Heart left ventricle (tissue), 16 donors: ENCODE measurements at regions not wholly inside any gene's neighbourhood (a gene's known extent, or its start where the extent isn't known, plus 50 kb on each side); places are given as distances from the start of the nearest gene placed in this dataset.

Experiments
- ATAC-seq, 4 donors: fragments of 200-7000 bp; cut with Tn5 transposase; one replicate each; pipeline ENCODE4 v1.9.1; 2020 to 2022; ENCODE audit warnings: moderate library complexity in 4 of 4, mild to moderate bottlenecking in 3 of 4, moderate number of reproducible peaks in 1 of 4
- DNase-seq, 5 donors: peaks; one replicate each; pipeline ENCODE4 v3.0.0-alpha.2; 2020
- H3K27ac ChIP-seq, 12 donors: fragments of 200-600 bp; sonication (generic) in 4 of 12; one replicate each; pipeline versions ENCODE4 v1.5.0 to v1.8.0; 2016 to 2022; ENCODE audit warnings: mild to moderate bottlenecking in 2 of 12
- H3K27me3 ChIP-seq, 9 donors: fragments of 200-600 bp; sonication (generic) in 2 of 9; one replicate each; pipeline versions ENCODE4 v1.5.1 to v1.8.0; 2016 to 2022; ENCODE audit warnings: mild to moderate bottlenecking in 3 of 9
- H3K36me3 ChIP-seq, 9 donors: fragments of 200-600 bp; sonication (generic) in 2 of 9; one replicate each; pipeline versions ENCODE4 v1.5.0 to v1.8.0; 2018 to 2022; ENCODE audit warnings: mild to moderate bottlenecking in 2 of 9
- H3K4me1 ChIP-seq, 12 donors: fragments of 200-600 bp; sonication (generic) in 4 of 12; one replicate each; pipeline versions ENCODE4 v1.5.0 to v1.8.0; 2016 to 2022; ENCODE audit warnings: mild to moderate bottlenecking in 3 of 12
- H3K4me3 ChIP-seq, 12 donors: fragments of 200-600 bp; sonication (generic) in 4 of 12; one replicate each; pipeline versions ENCODE4 v1.5.0 to v1.8.0; 2017 to 2022; ENCODE audit warnings: mild to moderate bottlenecking in 9 of 12, moderate library complexity in 4 of 12
- H3K9me3 ChIP-seq, 12 donors: fragments of 200-600 bp; sonication (generic) in 4 of 12; one replicate each; pipeline versions ENCODE4 v1.5.0 to v1.8.0; 2016 to 2022; ENCODE audit warnings: mild to moderate bottlenecking in 1 of 12
- POLR2A ChIP-seq, 2 donors: fragments of 450-650 bp; IDR thresholded peaks; one replicate each; pipeline ENCODE4 v1.6.1; 2017; ENCODE audit warnings: antibody characterized with exemption in 2 of 2, mild to moderate bottlenecking in 2 of 2, moderate library complexity in 2 of 2
- WGBS, 4 donors: extraction: QIAGEN DNeasy Blood & Tissue Kit in 2 of 4; methylation state at CpG; one replicate each; pipeline versions ENCODE4 v1.1.5 to v1.1.7; 2013 to 2018; 5-methylcytosine and 5-hydroxymethylcytosine counted together
- intact Hi-C, 10 donors: fragments of 100-400 bp; cut with DNase I; formaldehyde crosslinking; loops; one replicate each; pipeline versions ENCODE4 v1.11.1 to v1.14.2; 2022
- TF ChIP-seq, protein P1 (sequence below), 12 donors: fragments of 200-600 bp; sonication (generic) in 4 of 12; IDR thresholded peaks; one replicate each; pipeline versions ENCODE4 v1.5.0 to v1.8.0; 2018 to 2022; ENCODE audit warnings: antibody characterized with exemption in 12 of 12, mild to moderate bottlenecking in 5 of 12
- donor health status: ischemic (EF 13 %, LVEDD 7.1; RV severe dilation, severe dysfunction).
- donor health status: healthy with polysubstance abuse.
- donor health status: DM: no; HTN: yes; CAD: no.
- donor health status: DM: no; HTN: no; CAD: no.
- donor health status: ischemic (EF 25% LVEDD 6.9; RV normal size, moderate dysfunction).
- donor health status: ischemic (EF 25% LVEDD 5.7; RV mildly dilated, moderate dysfunction).
- donor health status: healthy.
- donor health status: DM: yes; HTN: yes; CAD: no.
- donor health status: ischemic (EF 35%, LVEDD 5.7; RV mildly dilated, moderate dysfunction).
- donor health status: nonischemic (EF 11% LVEDD 7.7; RV severe dilation, severe dysfunction).
- donor health status: DM: yes; HTN: yes; CAD: no.
- donor health status: PGD.
- donor health status: ischemic (EF 29% LVEDD 5.4; RV normal size, mild dysfunction).
- donor health status: nonischemic (EF 23%, LVEDD 6.1; RV moderate dilation, normal function).

DNA sequence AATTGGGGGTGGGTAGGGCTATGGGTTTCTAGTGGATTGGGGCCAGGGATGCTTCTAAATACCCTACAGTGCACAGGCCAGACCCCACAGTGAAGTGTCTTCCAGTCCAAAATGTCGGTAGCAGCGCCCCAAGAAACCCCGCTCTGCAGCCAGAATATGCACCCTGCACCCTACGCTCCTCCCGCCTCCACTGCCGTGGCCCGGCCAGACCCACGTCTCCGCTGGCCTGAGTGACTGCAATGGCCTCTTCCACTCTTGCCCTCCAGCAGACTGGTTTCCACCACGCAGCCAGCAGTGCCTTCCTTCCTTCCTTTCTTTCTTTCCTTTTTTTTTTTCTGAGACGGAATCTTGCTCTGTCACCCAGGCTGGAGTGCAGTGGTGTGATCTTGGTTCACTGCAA, 91.4 kb upstream of the TAF1B start:
- ATAC-seq (no peak), DNase-seq (no peak)
- Histone ChIP-seq H3K4me3 (no peak overlapping the region), H3K36me3 (no peaks in the 10 kb centered on the region), H3K27ac (no peak overlapping the region), H3K4me1 (peaks cover 0 to 35% (median 14%) of the 10 kb centered on the region in 12 donors), H3K9me3 (no peaks in the 10 kb centered on the region), H3K27me3 (no peaks in the 10 kb centered on the region)
- no peak for TF ChIP-seq POLR2A (IDR thresholded peaks at IDR 0.05)
- TF ChIP-seq, protein P1, sequence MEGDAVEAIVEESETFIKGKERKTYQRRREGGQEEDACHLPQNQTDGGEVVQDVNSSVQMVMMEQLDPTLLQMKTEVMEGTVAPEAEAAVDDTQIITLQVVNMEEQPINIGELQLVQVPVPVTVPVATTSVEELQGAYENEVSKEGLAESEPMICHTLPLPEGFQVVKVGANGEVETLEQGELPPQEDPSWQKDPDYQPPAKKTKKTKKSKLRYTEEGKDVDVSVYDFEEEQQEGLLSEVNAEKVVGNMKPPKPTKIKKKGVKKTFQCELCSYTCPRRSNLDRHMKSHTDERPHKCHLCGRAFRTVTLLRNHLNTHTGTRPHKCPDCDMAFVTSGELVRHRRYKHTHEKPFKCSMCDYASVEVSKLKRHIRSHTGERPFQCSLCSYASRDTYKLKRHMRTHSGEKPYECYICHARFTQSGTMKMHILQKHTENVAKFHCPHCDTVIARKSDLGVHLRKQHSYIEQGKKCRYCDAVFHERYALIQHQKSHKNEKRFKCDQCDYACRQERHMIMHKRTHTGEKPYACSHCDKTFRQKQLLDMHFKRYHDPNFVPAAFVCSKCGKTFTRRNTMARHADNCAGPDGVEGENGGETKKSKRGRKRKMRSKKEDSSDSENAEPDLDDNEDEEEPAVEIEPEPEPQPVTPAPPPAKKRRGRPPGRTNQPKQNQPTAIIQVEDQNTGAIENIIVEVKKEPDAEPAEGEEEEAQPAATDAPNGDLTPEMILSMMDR (IDR thresholded peaks at IDR 0.05): no peak
- intact Hi-C loops: no loop called here
- 92 to 97% (median 95%) methylated on average over 11 of the region's 11 CpGs for WGBS, 4 donors

DNA sequence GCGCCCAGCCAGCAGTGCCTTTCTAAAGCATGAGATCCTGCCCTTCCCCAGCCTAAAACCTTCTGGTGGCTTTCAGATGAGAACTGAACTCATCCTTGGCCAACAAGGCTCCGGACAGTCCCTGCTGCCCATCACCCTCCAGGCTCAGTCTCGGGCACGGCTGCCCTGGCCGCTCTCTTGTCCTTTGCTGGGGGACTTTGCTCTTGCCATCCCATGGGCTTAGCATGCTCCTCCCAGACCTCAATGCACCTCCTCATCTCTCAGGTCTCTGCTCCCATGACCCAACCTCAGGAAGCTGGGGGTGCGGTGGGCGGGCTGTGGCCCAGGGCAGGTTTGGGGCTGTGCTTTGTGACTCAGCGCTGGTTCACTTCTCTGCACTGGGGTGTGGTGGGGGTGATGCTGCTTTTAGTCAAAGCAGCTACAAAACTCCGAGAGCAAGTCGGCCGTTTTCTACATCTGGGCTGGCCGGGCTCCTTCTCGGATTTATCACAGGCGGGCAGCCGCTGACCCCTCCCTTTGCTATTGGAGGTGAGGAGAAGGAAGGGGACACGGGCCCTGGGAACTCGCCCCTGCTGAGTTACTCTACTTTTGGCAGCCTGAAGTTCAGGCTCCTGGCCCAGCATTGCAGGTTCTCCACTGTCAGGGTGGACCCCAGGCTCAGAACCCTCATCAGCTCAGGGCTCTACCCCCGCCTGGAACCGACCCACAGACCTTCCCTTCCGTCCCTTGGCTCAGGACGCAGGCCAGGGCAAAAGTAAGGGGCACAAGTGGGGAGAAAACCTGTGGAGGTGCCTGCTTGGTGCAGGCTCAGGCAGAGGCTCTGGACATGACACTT, 90.6 kb upstream of the TAF1B start:
- Histone ChIP-seq H3K4me3 (peak overlapping the region in 2 of 12 donors; percentile 4 to 25), H3K9me3 (no peaks in the 10 kb centered on the region), H3K4me1 (peaks cover 0 to 43% (median 22%) of the 10 kb centered on the region in 12 donors), H3K27me3 (no peaks in the 10 kb centered on the region), H3K36me3 (no peaks in the 10 kb centered on the region), H3K27ac (peak overlapping the region in 1 of 12 donors; percentile 76)
- intact Hi-C loops: no loop called here
- TF ChIP-seq, protein P1 (IDR thresholded peaks at IDR 0.05): no peak
- no peak for TF ChIP-seq POLR2A (IDR thresholded peaks at IDR 0.05)
- DNase-seq: no peak
- no peak for ATAC-seq
- 81 to 85% (median 83%) methylated on average over 18 to 21 of the region's 21 CpGs for WGBS, 4 donors

DNA sequence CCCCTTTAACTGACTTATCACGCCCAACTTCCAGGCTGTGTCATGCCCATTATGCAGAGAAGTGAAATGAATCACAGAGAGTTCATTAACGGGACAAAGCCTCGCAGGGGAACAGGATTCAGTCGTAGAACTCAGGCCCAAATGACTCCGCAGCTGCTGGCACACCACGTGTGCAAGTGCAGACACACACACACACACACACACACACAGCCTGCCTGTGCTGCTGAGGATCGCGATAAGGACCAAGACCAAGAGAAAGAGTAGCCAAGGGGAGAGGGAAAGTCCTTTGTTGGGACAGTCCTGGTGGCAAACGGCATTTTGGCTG, 90.0 kb upstream of the TAF1B start:
- no peaks in the 10 kb centered on the region for H3K36me3 ChIP-seq
- peaks cover 0 to 49% (median 28%) of the 10 kb centered on the region in 12 donors for H3K4me1 ChIP-seq
- ATAC-seq (peak in 3 of 4 donors; percentile 43 to 74 (median 68)), DNase-seq (peak in 2 of 5 donors; percentile 69 to 74)
- no peak for TF ChIP-seq POLR2A (IDR thresholded peaks at IDR 0.05)
- TF ChIP-seq, protein P1 (IDR thresholded peaks at IDR 0.05): no peak
- intact Hi-C loops: no loop called here
- peak overlapping the region in 3 of 12 donors; percentile 16 to 76 (median 40) for H3K27ac ChIP-seq
- WGBS, 4 donors: 12 to 32% (median 20%) methylated on average over 9 of the region's 9 CpGs
- H3K27me3 ChIP-seq: no peaks in the 10 kb centered on the region
- no peaks in the 10 kb centered on the region for H3K9me3 ChIP-seq
- H3K4me3 ChIP-seq: peak overlapping the region in 2 of 12 donors; percentile 4 to 25

DNA sequence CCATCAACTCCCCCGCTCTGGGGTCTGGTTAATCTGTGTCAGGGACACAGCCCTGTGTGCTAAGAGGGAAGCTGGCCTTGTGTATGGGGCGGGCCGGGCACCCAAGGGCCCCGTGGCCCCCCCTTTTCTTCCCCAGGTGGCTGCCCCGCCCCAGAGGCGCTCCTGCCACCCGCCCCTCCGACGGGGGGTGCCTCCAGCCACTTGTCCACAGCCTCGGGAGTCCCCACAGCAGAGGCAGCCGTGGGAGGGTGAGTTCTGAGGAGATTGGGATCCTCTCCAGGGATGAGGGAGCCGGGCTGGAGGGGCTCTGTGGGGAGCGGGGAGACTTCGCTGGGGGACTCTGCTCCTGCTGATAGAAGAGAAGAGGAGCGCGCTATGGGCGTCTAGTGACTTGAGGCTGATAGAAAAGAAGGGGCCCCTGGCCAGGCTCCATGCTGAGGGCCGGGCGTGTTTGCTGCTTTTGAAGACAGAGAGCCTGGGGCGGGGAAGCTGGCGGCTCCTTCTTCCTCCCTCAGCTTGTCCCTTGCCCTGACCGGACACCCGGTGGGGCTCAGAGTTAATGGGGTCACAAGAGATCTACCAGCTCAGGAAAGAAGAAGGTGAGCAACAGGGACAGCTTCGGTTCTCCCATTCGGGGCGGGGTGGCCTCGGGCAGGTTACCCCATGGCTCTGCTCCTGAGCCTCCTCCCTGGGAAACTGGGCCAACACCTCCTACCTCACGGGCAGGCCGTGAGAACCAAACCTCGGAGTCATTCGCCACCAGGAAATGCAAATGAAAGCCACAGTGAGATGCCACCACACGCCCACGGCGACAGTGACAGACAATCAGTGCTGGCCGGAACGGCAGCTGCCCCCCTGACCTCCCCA, 89.4 kb upstream of the TAF1B start:
- Histone ChIP-seq H3K9me3 (no peaks in the 10 kb centered on the region), H3K27me3 (no peaks in the 10 kb centered on the region), H3K27ac (peak overlapping the region in 3 of 12 donors; percentile 16 to 76 (median 40)), H3K36me3 (no peaks in the 10 kb centered on the region), H3K4me1 (peaks cover 0 to 55% (median 33%) of the 10 kb centered on the region in 12 donors), H3K4me3 (peak overlapping the region in 1 of 12 donors; percentile 25)
- DNase-seq: no peak
- no peak for ATAC-seq
- intact Hi-C loops: no loop called here
- 55 to 70% (median 65%) methylated on average over 29 to 36 of the region's 36 CpGs for WGBS, 4 donors
- TF ChIP-seq, protein P1 (IDR thresholded peaks at IDR 0.05): no peak
- no peak for TF ChIP-seq POLR2A (IDR thresholded peaks at IDR 0.05)
